Liver (tissue), 8 donors: ENCODE measurements at regions not wholly inside any gene's neighbourhood (a gene's known extent, or its start where the extent isn't known, plus 50 kb on each side); places are given as distances from the start of the nearest gene placed in this dataset.

Source experiments
- DNase-seq: peaks from one replicate; pipeline ENCODE4 v3.0.0-alpha.2; 2017; ENCODE audit warnings: low spot score
- H3K27ac ChIP-seq, 2 donors: one replicate each; pipeline ENCODE4 v1.7.0; 2013; ENCODE audit warnings: inconsistent platforms in 2 of 2, low read length in 2 of 2, control low read depth in 1 of 2, low read depth in 1 of 2, mild to moderate bottlenecking in 1 of 2
- H3K27me3 ChIP-seq, 4 donors: one replicate each; pipeline versions ENCODE4 v1.6.1 to v1.7.0; 2013; ENCODE audit warnings: low read length in 3 of 4, inconsistent platforms in 1 of 4, mild to moderate bottlenecking in 1 of 4, moderate library complexity in 1 of 4; ENCODE audit not compliant: control insufficient read depth in 4 of 4, insufficient read depth in 4 of 4
- H3K36me3 ChIP-seq, 4 donors: one replicate each; pipeline versions ENCODE4 v1.6.1 to v1.7.0; 2013; ENCODE audit warnings: low read length in 3 of 4, mild to moderate bottlenecking in 3 of 4, low read depth in 1 of 4, moderate library complexity in 1 of 4; ENCODE audit not compliant: control insufficient read depth in 4 of 4, insufficient read depth in 3 of 4
- H3K4me1 ChIP-seq, 4 donors: one replicate each; pipeline versions ENCODE4 v1.6.1 to v1.7.0; 2013; ENCODE audit warnings: low read length in 3 of 4, mild to moderate bottlenecking in 3 of 4, moderate library complexity in 1 of 4; ENCODE audit not compliant: control insufficient read depth in 4 of 4, insufficient read depth in 4 of 4
- H3K4me3 ChIP-seq, 3 donors: one replicate each; pipeline versions ENCODE4 v1.6.1 to v1.7.0; 2013; ENCODE audit warnings: low read length in 3 of 3, control low read depth in 1 of 3, low read depth in 1 of 3, mild to moderate bottlenecking in 1 of 3
- H3K9ac ChIP-seq, 2 donors: one replicate each; pipeline ENCODE4 v1.7.0; 2013; ENCODE audit warnings: low read length in 2 of 2, mild to moderate bottlenecking in 2 of 2, moderate library complexity in 2 of 2, control low read depth in 1 of 2, low read depth in 1 of 2
- H3K9me3 ChIP-seq, 4 donors: one replicate each; pipeline versions ENCODE4 v1.6.1 to v1.7.0; 2013; ENCODE audit warnings: low read length in 3 of 4; ENCODE audit not compliant: control insufficient read depth in 4 of 4
- ATF3 ChIP-seq: IDR thresholded peaks from 2 replicates; pipeline ENCODE4 v1.6.1; 2016; ENCODE audit warnings: antibody characterized with exemption
- CTCF ChIP-seq: fragments of 150-350 bp; IDR thresholded peaks from 2 replicates; pipeline ENCODE4 v1.5.1; 2017; ENCODE audit warnings: improper control_type of control experiment, low read depth, low read length; ENCODE audit not compliant: missing input control
- EGR1 ChIP-seq, 2 donors: IDR thresholded peaks; 2 replicates each; pipeline ENCODE4 v1.6.1; 2016 to 2018; ENCODE audit warnings: antibody characterized with exemption in 2 of 2, low read depth in 2 of 2
- FOXA1 ChIP-seq: IDR thresholded peaks from 2 replicates; pipeline ENCODE4 v1.6.1; 2016; ENCODE audit warnings: antibody characterized with exemption
- FOXA2 ChIP-seq: IDR thresholded peaks from 2 replicates; pipeline ENCODE4 v1.6.1; 2016; ENCODE audit warnings: antibody characterized with exemption
- GABPA ChIP-seq, 2 donors: IDR thresholded peaks in 1 of 2; conservative IDR thresholded peaks in 1 of 2; 2 replicates each; pipeline ENCODE4 v1.6.1; 2016; ENCODE audit warnings: antibody characterized with exemption in 2 of 2, mild to moderate bottlenecking in 1 of 2, moderate library complexity in 1 of 2
- HNF4A ChIP-seq, 2 donors: conservative IDR thresholded peaks; 2 replicates each; pipeline ENCODE4 v1.6.1; 2016; ENCODE audit warnings: antibody characterized with exemption in 2 of 2, mild to moderate bottlenecking in 2 of 2
- HNF4G ChIP-seq: IDR thresholded peaks from 2 replicates; pipeline ENCODE4 v1.6.1; 2016; ENCODE audit warnings: antibody characterized with exemption
- JUND ChIP-seq, 2 donors: IDR thresholded peaks; 2 replicates each; pipeline ENCODE4 v1.6.1; 2016; ENCODE audit warnings: antibody characterized with exemption in 2 of 2
- MAX ChIP-seq: IDR thresholded peaks from 2 replicates; pipeline ENCODE4 v1.6.1; 2016; ENCODE audit warnings: antibody characterized with exemption
- NR2F2 ChIP-seq: IDR thresholded peaks from 2 replicates; pipeline ENCODE4 v1.6.1; 2016; ENCODE audit warnings: antibody characterized with exemption
- RAD21 ChIP-seq, 2 donors: IDR thresholded peaks; 2 replicates each; pipeline ENCODE4 v1.6.1; 2016; ENCODE audit warnings: antibody characterized with exemption in 2 of 2, mild to moderate bottlenecking in 2 of 2
- REST ChIP-seq: IDR thresholded peaks from 2 replicates; pipeline ENCODE4 v1.6.1; 2016; ENCODE audit warnings: antibody characterized with exemption, mild to moderate bottlenecking
- RXRA ChIP-seq, 2 donors: IDR thresholded peaks; 2 replicates each; pipeline ENCODE4 v1.6.1; 2017 to 2018; ENCODE audit warnings: antibody characterized with exemption in 2 of 2, mild to moderate bottlenecking in 1 of 2
- SP1 ChIP-seq: IDR thresholded peaks from 2 replicates; pipeline ENCODE4 v1.6.1; 2018; ENCODE audit warnings: antibody characterized with exemption, mild to moderate bottlenecking
- TAF1 ChIP-seq: conservative IDR thresholded peaks from 2 replicates; pipeline ENCODE4 v1.6.1; 2016; ENCODE audit warnings: antibody characterized with exemption, mild to moderate bottlenecking
- YY1 ChIP-seq: IDR thresholded peaks from 2 replicates; pipeline ENCODE4 v1.6.1; 2016; ENCODE audit warnings: antibody characterized with exemption, mild to moderate bottlenecking
- ZBTB33 ChIP-seq: IDR thresholded peaks from 2 replicates; pipeline ENCODE4 v1.6.1; 2016; ENCODE audit warnings: antibody characterized with exemption
- WGBS: extraction: QIAGEN DNeasy Blood & Tissue Kit; methylation state at CpG from one replicate; pipeline ENCODE4 v1.1.7; 2013; 5-methylcytosine and 5-hydroxymethylcytosine counted together
- donor health status: healthy.
- donor health status: healthy.
- donor health status: healthy.
- donor health status: healthy.
- donor health status: healthy.

GRCh38 chr1:55481634-55482033, 266.5 kb upstream of the USP24 start:
- H3K4me3 ChIP-seq = no peak overlapping the region
- 92% methylated on average over 3 of the region's 3 CpGs for WGBS
- H3K4me1 ChIP-seq = peaks cover 0 to under 1% (median 0%) of the 10 kb centered on the region in 4 donors
- no peak for TF ChIP-seq NR2F2
- TF ChIP-seq SP1 = no peak
- H3K27me3 ChIP-seq = peaks cover 0 to 5% (median 0%) of the 10 kb centered on the region in 4 donors
- H3K9me3 ChIP-seq = no peaks in the 10 kb centered on the region
- no peak for DNase-seq
- H3K36me3 ChIP-seq = no peaks in the 10 kb centered on the region
- H3K27ac ChIP-seq = no peak overlapping the region
- H3K9ac ChIP-seq = no peak overlapping the region

GRCh38 chr1:55480029-55480795, 265.0 kb upstream of the USP24 start:
- no peak for TF ChIP-seq JUND (IDR thresholded peaks at IDR 0.05)
- TF ChIP-seq SP1 = no peak
- no peak for TF ChIP-seq REST
- TF ChIP-seq FOXA2 = no peak
- TF ChIP-seq CTCF = no peak
- TF ChIP-seq FOXA1 = no peak
- TF ChIP-seq RAD21 (IDR thresholded peaks at IDR 0.05) = no peak
- TF ChIP-seq GABPA (IDR thresholded peaks at IDR 0.05 in 1 of 2, conservative IDR thresholded peaks at IDR 0.05 in 1 of 2) = no peak
- TF ChIP-seq ATF3 = no peak
- TF ChIP-seq TAF1 = no peak
- no peak for TF ChIP-seq NR2F2
- TF ChIP-seq HNF4G = no peak
- TF ChIP-seq YY1 = no peak
- no peak for TF ChIP-seq HNF4A (conservative IDR thresholded peaks at IDR 0.05)
- no peak for TF ChIP-seq RXRA (IDR thresholded peaks at IDR 0.05)
- no peak for TF ChIP-seq ZBTB33
- no peak for TF ChIP-seq MAX
- no peak for TF ChIP-seq EGR1 (IDR thresholded peaks at IDR 0.05; ENCODE audit: low read depth in 2 of 2)
- H3K4me1 ChIP-seq = peaks cover 0 to 2% (median 0%) of the 10 kb centered on the region in 4 donors
- no peak for DNase-seq
- 29% methylated on average over 2 of the region's 2 CpGs for WGBS
- no peaks in the 10 kb centered on the region for H3K36me3 ChIP-seq
- peaks cover 0 to 8% (median 0%) of the 10 kb centered on the region in 4 donors for H3K27me3 ChIP-seq
- H3K9me3 ChIP-seq = no peaks in the 10 kb centered on the region
- no peak overlapping the region for H3K4me3 ChIP-seq
- no peak overlapping the region for H3K9ac ChIP-seq
- H3K27ac ChIP-seq = no peak overlapping the region
